Nephron (organoid): ENCODE measurements at regions not wholly inside any gene's neighbourhood (a gene's known extent, or its start where the extent isn't known, plus 50 kb on each side); places are given as distances from the start of the nearest gene placed in this dataset.

ENCODE experiments used
- H3K27ac Mint-ChIP-seq, 3 experiments: 2 replicates each; pipeline ENCODE4 v1.8.0; 2020; ENCODE audit warnings: mixed read lengths in 3 of 3, mild to moderate bottlenecking in 2 of 3, moderate library complexity in 1 of 3
- H3K27me3 Mint-ChIP-seq: 2 replicates; pipeline ENCODE4 v1.8.0; 2021; ENCODE audit warnings: low read depth, mild to moderate bottlenecking, moderate library complexity, mixed read lengths
- H3K36me3 Mint-ChIP-seq: 2 replicates; pipeline ENCODE4 v1.8.0; 2020; ENCODE audit warnings: low read depth, mixed read lengths
- H3K4me1 Mint-ChIP-seq: 2 replicates; pipeline ENCODE4 v1.8.0; 2020; ENCODE audit warnings: mixed read lengths
- H3K4me3 Mint-ChIP-seq, 3 experiments: 2 replicates each; pipeline ENCODE4 v1.8.0; 2020; ENCODE audit warnings: mild to moderate bottlenecking in 3 of 3, mixed read lengths in 3 of 3, moderate library complexity in 2 of 3
- H3K9me3 Mint-ChIP-seq: 2 replicates; pipeline ENCODE4 v1.8.0; 2020; ENCODE audit warnings: mixed read lengths
- TF ChIP-seq, protein P1 (sequence below), 3 experiments: fragments of 200-600 bp; sonication (generic); IDR thresholded peaks; one replicate each; pipeline ENCODE4 v1.5.0; 2021; ENCODE audit warnings: antibody characterized with exemption in 3 of 3; ENCODE audit not compliant: unreplicated experiment in 3 of 3

- Mint-ChIP-seq H3K36me3 (no peaks in the 10 kb centered on the region), H3K4me1 (peaks cover 2% of the 10 kb centered on the region), H3K27ac (no peak overlapping the region), H3K9me3 (no peaks in the 10 kb centered on the region), H3K27me3 (no peaks in the 10 kb centered on the region), H3K4me3 (no peak overlapping the region)
- TF ChIP-seq, protein P1, sequence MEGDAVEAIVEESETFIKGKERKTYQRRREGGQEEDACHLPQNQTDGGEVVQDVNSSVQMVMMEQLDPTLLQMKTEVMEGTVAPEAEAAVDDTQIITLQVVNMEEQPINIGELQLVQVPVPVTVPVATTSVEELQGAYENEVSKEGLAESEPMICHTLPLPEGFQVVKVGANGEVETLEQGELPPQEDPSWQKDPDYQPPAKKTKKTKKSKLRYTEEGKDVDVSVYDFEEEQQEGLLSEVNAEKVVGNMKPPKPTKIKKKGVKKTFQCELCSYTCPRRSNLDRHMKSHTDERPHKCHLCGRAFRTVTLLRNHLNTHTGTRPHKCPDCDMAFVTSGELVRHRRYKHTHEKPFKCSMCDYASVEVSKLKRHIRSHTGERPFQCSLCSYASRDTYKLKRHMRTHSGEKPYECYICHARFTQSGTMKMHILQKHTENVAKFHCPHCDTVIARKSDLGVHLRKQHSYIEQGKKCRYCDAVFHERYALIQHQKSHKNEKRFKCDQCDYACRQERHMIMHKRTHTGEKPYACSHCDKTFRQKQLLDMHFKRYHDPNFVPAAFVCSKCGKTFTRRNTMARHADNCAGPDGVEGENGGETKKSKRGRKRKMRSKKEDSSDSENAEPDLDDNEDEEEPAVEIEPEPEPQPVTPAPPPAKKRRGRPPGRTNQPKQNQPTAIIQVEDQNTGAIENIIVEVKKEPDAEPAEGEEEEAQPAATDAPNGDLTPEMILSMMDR (IDR thresholded peaks at IDR 0.05; ENCODE audit: unreplicated experiment in 3 of 3) = no peak
Measured at GRCh38 chr13:90680826-90681225, 666.7 kb upstream of the MIR17HG start.

DNA sequence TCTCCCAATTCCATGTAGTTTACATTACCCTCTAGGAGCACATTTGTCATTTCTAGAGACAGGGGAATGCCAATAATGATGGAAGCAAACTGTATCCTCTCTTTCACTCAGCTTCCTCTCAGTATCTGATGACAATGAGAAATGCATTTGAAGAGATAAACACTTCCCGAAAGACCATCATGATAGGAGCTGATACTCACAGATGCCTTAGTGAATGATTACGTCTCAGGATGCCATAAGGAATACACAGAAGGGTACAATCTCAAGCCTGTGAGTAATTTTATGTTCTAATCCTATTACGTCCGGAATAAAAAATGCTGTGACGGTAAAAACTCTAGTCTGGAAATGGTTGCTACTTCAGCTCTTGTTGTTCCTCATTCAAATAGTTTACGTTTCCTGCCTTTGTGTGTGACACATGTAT, 663.8 kb upstream of the MIR17HG start:
- Mint-ChIP-seq H3K27me3 (no peaks in the 10 kb centered on the region), H3K27ac (no peak overlapping the region), H3K4me1 (no peaks in the 10 kb centered on the region), H3K36me3 (no peaks in the 10 kb centered on the region), H3K4me3 (no peak overlapping the region), H3K9me3 (no peaks in the 10 kb centered on the region)
- TF ChIP-seq, protein P1 (IDR thresholded peaks at IDR 0.05; ENCODE audit: unreplicated experiment in 3 of 3) = no peak

DNA sequence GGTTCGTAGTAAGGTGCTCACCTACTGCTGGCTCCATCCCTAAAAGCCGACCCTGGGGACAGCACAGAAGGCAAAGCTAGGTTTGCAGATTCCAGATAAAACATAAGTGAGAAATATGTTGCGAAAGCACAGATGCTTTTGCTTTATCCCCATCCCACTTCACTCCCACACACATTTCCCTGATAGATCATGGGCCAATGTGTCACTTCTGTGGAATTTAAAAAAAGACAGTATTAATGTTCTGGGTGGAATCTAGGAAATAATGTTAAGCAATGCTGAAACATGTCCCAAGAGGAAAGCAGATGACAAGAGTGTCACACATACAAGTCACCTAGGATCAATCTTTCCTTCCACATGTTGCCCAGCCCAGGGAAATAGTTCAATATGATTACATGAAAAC, 661.0 kb upstream of the MIR17HG start:
- Mint-ChIP-seq H3K4me1 (no peaks in the 10 kb centered on the region), H3K27ac (no peak overlapping the region)

GRCh38 chr13:90689111-90689510, 658.4 kb upstream of the MIR17HG start:
- Mint-ChIP-seq H3K4me3 (no peak overlapping the region), H3K4me1 (no peaks in the 10 kb centered on the region), H3K27me3 (no peaks in the 10 kb centered on the region), H3K9me3 (no peaks in the 10 kb centered on the region), H3K27ac (no peak overlapping the region), H3K36me3 (no peaks in the 10 kb centered on the region)
- TF ChIP-seq, protein P1 (IDR thresholded peaks at IDR 0.05; ENCODE audit: unreplicated experiment in 3 of 3) = no peak

More for the DNA sequence above, 661.0 kb upstream of the MIR17HG start:
- Mint-ChIP-seq H3K4me3 (no peak overlapping the region), H3K36me3 (no peaks in the 10 kb centered on the region), H3K9me3 (no peaks in the 10 kb centered on the region), H3K27me3 (no peaks in the 10 kb centered on the region)
- TF ChIP-seq, protein P1 (IDR thresholded peaks at IDR 0.05; ENCODE audit: unreplicated experiment in 3 of 3) = no peak

DNA sequence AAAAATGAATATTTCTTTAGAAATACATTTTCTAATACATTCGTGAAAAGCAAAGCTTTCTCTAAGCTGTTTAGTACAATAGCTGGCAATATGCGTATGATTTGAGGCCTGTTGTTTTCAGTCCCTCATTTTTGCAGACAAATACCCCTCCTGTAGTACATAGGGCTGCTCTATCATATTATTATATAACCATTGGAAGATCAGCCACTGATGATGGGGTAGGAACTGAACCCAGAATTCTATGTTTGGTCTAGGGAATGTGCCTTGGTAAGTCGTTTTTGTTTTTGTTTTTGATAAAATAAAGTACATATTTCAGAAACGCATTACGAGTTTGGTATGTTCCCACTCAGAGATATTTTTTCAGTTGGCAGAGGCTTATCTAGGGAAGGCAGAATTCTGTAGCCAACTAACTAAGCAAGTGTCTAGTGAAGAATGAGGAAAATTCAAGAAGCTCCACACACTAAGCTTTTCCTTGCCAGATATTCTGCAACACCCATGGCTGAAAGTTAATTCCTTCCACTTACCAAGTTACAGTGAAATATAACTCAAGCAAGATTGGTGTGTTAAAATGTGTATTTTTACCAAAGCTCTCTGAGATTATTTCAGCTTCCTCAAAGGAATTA, 656.9 kb upstream of the MIR17HG start:
- TF ChIP-seq, protein P1 (IDR thresholded peaks at IDR 0.05; ENCODE audit: unreplicated experiment in 3 of 3) = no peak
- Mint-ChIP-seq H3K4me1 (no peaks in the 10 kb centered on the region), H3K4me3 (no peak overlapping the region), H3K36me3 (no peaks in the 10 kb centered on the region), H3K9me3 (no peaks in the 10 kb centered on the region), H3K27me3 (no peaks in the 10 kb centered on the region), H3K27ac (no peak overlapping the region)

GRCh38 chr13:90696254-90696653, 651.2 kb upstream of the MIR17HG start:
- no peaks in the 10 kb centered on the region for H3K9me3 Mint-ChIP-seq
- TF ChIP-seq, protein P1 (IDR thresholded peaks at IDR 0.05; ENCODE audit: unreplicated experiment in 3 of 3) = no peak
- H3K27me3 Mint-ChIP-seq = no peaks in the 10 kb centered on the region
- H3K27ac Mint-ChIP-seq = no peak overlapping the region
- no peak overlapping the region for H3K4me3 Mint-ChIP-seq
- no peaks in the 10 kb centered on the region for H3K36me3 Mint-ChIP-seq
- no peaks in the 10 kb centered on the region for H3K4me1 Mint-ChIP-seq
